ENCODE measurements at regions not wholly inside any gene's neighbourhood (a gene's known extent, or its start where the extent isn't known, plus 50 kb on each side); places are given as distances from the start of the nearest gene placed in this dataset.
"Not testable (repeated sequence)": the region's sequence is repeated elsewhere in the genome, so short reads cannot be mapped to it uniquely, and the experiment has no call there.

GRCh38 chrX:46330513-46330912, 214.7 kb downstream of the ZNF674 start:
- Mint-ChIP-seq H3K4me3 (no peak overlapping the region), H3K27ac (no peak overlapping the region), H3K36me3 (no peaks in the 10 kb centered on the region), H3K9me3 (no peaks in the 10 kb centered on the region), H3K27me3 (peaks cover 0 to 16% of the 10 kb centered on the region in 2 donors), H3K4me1 (no peaks in the 10 kb centered on the region)
- ATAC-seq (replicated peaks): no peak
- no peak for DNase-seq

DNA sequence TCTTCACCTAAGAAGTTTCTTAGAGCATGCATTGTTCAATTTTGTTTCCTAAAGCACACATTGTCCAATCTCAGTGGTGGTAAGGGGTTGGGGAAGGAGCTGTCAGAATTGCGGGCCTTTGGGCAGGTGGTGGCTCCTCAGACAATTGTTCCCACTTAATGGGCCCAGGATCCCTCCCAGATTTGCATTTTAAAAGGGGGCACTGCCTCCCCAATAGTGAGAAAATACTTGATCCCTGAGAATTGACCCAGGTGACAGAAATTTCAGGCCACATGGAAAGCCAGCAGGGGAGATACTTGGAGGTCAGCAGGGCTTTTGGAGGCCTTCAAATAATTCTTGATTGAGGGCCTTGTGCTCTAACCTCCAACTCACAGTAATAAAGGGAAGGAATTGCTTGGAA, 217.1 kb downstream of the ZNF674 start:
- H3K27me3 Mint-ChIP-seq: peaks cover 0 to 22% of the 10 kb centered on the region in 2 donors
- DNase-seq: no peak
- H3K9me3 Mint-ChIP-seq: no peaks in the 10 kb centered on the region
- H3K27ac Mint-ChIP-seq: no peak overlapping the region
- ATAC-seq (replicated peaks): no peak
- no peaks in the 10 kb centered on the region for H3K4me1 Mint-ChIP-seq
- H3K4me3 Mint-ChIP-seq: no peak overlapping the region
- no peaks in the 10 kb centered on the region for H3K36me3 Mint-ChIP-seq

- no peaks in the 10 kb centered on the region for H3K36me3 Mint-ChIP-seq
- DNase-seq (no peak), ATAC-seq (replicated peaks) (no peak)
- no peak overlapping the region for H3K4me3 Mint-ChIP-seq
- no peaks in the 10 kb centered on the region for H3K4me1 Mint-ChIP-seq
- no peak overlapping the region for H3K27ac Mint-ChIP-seq
- no peaks in the 10 kb centered on the region for H3K9me3 Mint-ChIP-seq
- H3K27me3 Mint-ChIP-seq: peaks cover 0 to 22% of the 10 kb centered on the region in 2 donors
Observed at GRCh38 chrX:46327566-46328115, 217.6 kb downstream of the ZNF674 start.

DNA sequence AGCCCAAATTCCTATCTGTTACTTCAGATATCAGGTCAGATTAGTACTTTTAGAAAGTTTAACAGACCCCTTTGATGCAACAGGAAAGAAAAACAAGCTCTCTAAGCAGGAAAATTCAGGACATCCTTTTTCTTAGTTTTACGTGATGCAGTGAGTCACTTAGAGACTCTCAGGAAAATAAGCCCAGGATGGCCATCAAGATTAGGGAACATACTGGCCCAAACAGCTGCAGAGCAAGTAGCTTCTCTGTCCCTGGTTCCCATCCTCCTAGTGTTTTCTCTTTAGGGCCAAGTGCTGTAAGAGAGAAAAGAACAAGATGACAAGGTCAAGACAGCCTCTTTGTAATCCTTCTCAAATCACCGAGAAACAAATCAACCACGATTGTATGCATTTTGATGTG, 219.1 kb downstream of the ZNF674 start:
- no peak for ATAC-seq (replicated peaks)
- no peak for DNase-seq
- no peak overlapping the region for H3K4me3 Mint-ChIP-seq
- no peak overlapping the region for H3K27ac Mint-ChIP-seq
- no peaks in the 10 kb centered on the region for H3K36me3 Mint-ChIP-seq
- H3K4me1 Mint-ChIP-seq: no peaks in the 10 kb centered on the region
- H3K9me3 Mint-ChIP-seq: no peaks in the 10 kb centered on the region
- peaks cover 0 to 16% of the 10 kb centered on the region in 2 donors for H3K27me3 Mint-ChIP-seq

DNA sequence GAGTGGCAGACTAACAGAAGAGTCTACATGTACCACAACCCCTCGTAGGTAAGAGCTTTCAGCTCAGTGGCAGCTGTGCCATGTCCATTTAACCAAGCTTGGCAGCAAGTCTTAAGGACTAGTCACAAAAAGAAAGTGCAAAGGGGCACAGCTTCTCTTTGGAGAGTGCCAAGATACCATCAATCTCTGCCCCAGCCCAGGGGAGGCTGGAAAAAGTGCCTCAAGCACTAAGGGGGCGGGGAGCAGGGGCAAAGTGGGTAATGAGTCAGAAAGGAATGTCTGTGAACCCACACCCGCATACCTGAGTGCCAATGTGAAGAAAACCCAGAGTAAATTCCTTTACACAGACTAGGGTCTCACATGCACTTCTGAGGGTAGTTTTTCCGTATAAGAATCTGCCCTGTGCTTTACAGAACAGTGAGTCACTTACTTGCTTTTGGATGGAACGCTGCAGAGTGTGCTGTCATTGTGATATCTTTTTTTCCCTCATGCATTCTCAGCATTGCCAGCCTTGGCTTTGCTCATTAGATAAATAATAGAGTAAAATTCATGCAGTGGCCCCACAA, 219.8 kb downstream of the ZNF674 start:
- ATAC-seq (replicated peaks) (no peak), DNase-seq (no peak)
- H3K4me3 Mint-ChIP-seq: no peak overlapping the region
- no peak overlapping the region for H3K27ac Mint-ChIP-seq
- peaks cover 0 to 16% of the 10 kb centered on the region in 2 donors for H3K27me3 Mint-ChIP-seq
- H3K9me3 Mint-ChIP-seq: no peaks in the 10 kb centered on the region
- no peaks in the 10 kb centered on the region for H3K36me3 Mint-ChIP-seq
- H3K4me1 Mint-ChIP-seq: no peaks in the 10 kb centered on the region

GRCh38 chrX:46324166-46324565, 221.1 kb downstream of the ZNF674 start:
- Mint-ChIP-seq H3K4me1 (no peaks in the 10 kb centered on the region), H3K9me3 (no peaks in the 10 kb centered on the region)
- ATAC-seq (replicated peaks): no peak

DNA sequence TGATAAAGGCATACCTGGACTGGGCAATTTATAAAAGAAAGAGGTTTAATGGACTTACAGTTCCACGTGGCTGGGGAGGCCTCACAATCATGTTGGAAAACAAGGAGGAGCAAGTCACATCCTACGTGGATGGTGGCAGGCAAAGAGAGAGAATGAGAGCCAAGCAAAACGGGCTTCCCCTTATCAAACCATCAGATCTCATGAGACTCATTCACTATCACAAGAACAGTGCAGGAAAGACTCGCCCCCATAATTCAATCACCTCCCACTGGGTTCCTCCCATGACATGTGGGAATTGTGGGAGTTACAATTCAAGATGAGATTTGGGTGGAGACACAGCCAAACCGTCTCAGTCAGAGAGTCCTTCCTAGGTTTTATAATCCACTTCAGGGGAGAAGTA, 222.3 kb downstream of the ZNF674 start:
- ATAC-seq (replicated peaks); DNase-seq; H3K27ac Mint-ChIP-seq; H3K4me3 Mint-ChIP-seq; H3K4me1 Mint-ChIP-seq; H3K36me3 Mint-ChIP-seq; H3K9me3 Mint-ChIP-seq: not testable (repeated sequence)
- peaks cover 0 to 13% of the 10 kb centered on the region in 2 donors for H3K27me3 Mint-ChIP-seq

More at GRCh38 chrX:46324166-46324565, 221.1 kb downstream of the ZNF674 start:
- no peak for DNase-seq
- no peak overlapping the region for H3K27ac Mint-ChIP-seq
- H3K4me3 Mint-ChIP-seq: no peak overlapping the region
- peaks cover 0 to 15% of the 10 kb centered on the region in 2 donors for H3K27me3 Mint-ChIP-seq
- no peaks in the 10 kb centered on the region for H3K36me3 Mint-ChIP-seq

GRCh38 chrX:46321676-46322075, 223.5 kb downstream of the ZNF674 start:
- Mint-ChIP-seq H3K9me3 (no peaks in the 10 kb centered on the region), H3K4me1 (no peaks in the 10 kb centered on the region), H3K27me3 (peaks cover 0 to 9% of the 10 kb centered on the region in 2 donors), H3K36me3 (no peaks in the 10 kb centered on the region), H3K27ac (no peak overlapping the region), H3K4me3 (no peak overlapping the region)
- ATAC-seq (replicated peaks) (peak in 1 of 2 donors; percentile 19), DNase-seq (no peak)

- ATAC-seq (replicated peaks): no peak
- Mint-ChIP-seq H3K27ac (no peak overlapping the region), H3K36me3 (no peaks in the 10 kb centered on the region), H3K4me1 (no peaks in the 10 kb centered on the region), H3K9me3 (no peaks in the 10 kb centered on the region), H3K4me3 (no peak overlapping the region), H3K27me3 (peaks cover 0 to 6% of the 10 kb centered on the region in 2 donors)
- DNase-seq: no peak
Observed at GRCh38 chrX:46319750-46320149, 225.5 kb downstream of the ZNF674 start.

DNA sequence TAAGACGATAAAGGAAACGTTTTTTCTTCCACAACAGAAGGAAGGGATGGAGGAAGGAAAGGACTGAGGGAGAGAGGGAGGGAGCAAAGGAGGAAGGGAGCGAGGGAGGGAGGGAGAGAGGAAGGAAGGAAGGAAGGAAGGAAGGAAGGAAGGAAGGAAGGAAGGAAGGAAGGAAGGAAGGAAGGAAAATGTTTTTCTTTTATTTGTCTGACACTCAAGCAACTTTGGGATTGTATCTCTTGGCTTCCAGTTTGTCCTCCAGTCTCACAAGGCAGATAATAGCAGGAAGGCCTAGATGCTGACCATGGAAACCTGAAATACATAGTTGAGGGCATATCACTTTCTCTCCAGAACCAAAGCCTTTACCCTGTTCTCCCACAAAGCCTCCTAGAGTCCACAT, 226.7 kb downstream of the ZNF674 start:
- Mint-ChIP-seq H3K9me3 (no peaks in the 10 kb centered on the region), H3K36me3 (no peaks in the 10 kb centered on the region), H3K4me3 (no peak overlapping the region), H3K4me1 (no peaks in the 10 kb centered on the region), H3K27me3 (peaks cover 0 to 3% of the 10 kb centered on the region in 2 donors), H3K27ac (no peak overlapping the region)
- ATAC-seq (replicated peaks) (no peak), DNase-seq (no peak)

- ATAC-seq (replicated peaks): no peak
- Mint-ChIP-seq H3K36me3 (no peaks in the 10 kb centered on the region), H3K9me3 (no peaks in the 10 kb centered on the region), H3K27me3 (no peaks in the 10 kb centered on the region), H3K27ac (no peak overlapping the region), H3K4me1 (no peaks in the 10 kb centered on the region), H3K4me3 (no peak overlapping the region)
- no peak for DNase-seq
Observed at GRCh38 chrX:46317163-46317562, 228.1 kb downstream of the ZNF674 start.

- H3K27me3 Mint-ChIP-seq: no peaks in the 10 kb centered on the region
- DNase-seq (no peak), ATAC-seq (replicated peaks) (no peak)
- H3K4me3 Mint-ChIP-seq: no peak overlapping the region
- no peak overlapping the region for H3K27ac Mint-ChIP-seq
- H3K9me3 Mint-ChIP-seq: no peaks in the 10 kb centered on the region
- H3K36me3 Mint-ChIP-seq: no peaks in the 10 kb centered on the region
- no peaks in the 10 kb centered on the region for H3K4me1 Mint-ChIP-seq
Observed at GRCh38 chrX:46311581-46312120, 233.6 kb downstream of the ZNF674 start.

DNA sequence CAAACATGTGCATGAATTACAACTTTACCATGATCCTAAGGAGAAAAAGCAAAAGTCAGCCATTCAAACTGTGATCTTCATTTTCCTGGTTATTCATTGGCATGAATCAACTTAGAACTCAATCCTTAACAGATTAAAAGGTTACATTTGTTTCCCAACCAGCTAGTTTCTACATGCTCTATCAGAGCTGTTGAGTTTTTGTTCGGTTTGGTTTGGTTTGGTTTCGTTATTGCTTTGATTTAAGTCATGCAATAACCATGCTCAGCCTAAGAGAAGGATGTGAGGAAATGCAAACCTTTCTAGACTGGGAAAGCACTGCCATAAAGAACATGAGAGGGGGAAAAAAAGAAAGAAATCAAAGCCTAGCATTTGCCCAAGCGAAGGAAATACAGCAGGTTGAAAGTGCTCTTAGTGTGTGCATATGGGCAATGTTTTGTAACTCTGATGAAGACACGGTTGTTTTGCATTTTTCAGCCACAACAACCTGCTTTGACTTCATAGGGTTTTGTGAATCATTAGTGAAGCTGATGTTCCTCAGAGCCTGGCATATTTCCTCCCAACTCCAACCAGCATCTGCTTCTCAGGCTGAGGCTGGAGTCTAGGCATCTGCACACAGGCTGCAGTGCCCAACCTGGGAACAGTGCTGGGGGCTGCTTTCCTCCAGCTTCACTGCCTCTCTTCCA, 234.3 kb downstream of the ZNF674 start:
- no peaks in the 10 kb centered on the region for H3K4me1 Mint-ChIP-seq
- H3K9me3 Mint-ChIP-seq: peaks cover under 1 to 3% of the 10 kb centered on the region in 2 donors
- no peak overlapping the region for H3K4me3 Mint-ChIP-seq
- H3K36me3 Mint-ChIP-seq: no peaks in the 10 kb centered on the region
- H3K27ac Mint-ChIP-seq: no peak overlapping the region
- DNase-seq: no peak
- no peaks in the 10 kb centered on the region for H3K27me3 Mint-ChIP-seq
- no peak for ATAC-seq (replicated peaks)

DNA sequence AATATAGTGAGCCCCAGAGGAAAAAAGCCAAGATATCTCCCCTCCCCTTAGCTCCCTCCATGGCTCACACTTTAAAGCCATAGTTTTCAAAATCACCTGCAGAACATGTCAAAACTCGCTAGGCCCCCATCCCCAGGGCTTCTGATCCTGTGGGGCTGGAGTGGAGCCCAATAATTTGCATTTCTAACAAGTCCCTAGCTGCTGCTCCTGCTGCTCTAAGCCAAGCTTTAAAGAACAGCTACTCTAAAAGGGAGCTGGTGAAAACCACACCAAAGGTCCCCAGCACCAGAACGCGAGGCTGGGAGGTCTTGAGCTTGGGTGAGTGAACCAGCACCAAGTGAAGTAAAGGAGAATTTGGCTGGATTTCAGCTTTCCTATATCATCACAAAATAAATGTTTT, 237.1 kb downstream of the ZNF674 start:
- Mint-ChIP-seq H3K27me3 (no peaks in the 10 kb centered on the region), H3K9me3 (peaks cover 7 to 11% of the 10 kb centered on the region in 2 donors), H3K27ac (no peak overlapping the region), H3K36me3 (no peaks in the 10 kb centered on the region), H3K4me3 (no peak overlapping the region), H3K4me1 (no peaks in the 10 kb centered on the region)
- DNase-seq (no peak), ATAC-seq (replicated peaks) (no peak)

GRCh38 chrX:46306103-46306502, 239.1 kb downstream of the ZNF674 start:
- Mint-ChIP-seq H3K27ac (no peak overlapping the region), H3K4me1 (no peaks in the 10 kb centered on the region), H3K27me3 (no peaks in the 10 kb centered on the region), H3K4me3 (no peak overlapping the region), H3K36me3 (no peaks in the 10 kb centered on the region), H3K9me3 (peaks cover 7 to 11% of the 10 kb centered on the region in 2 donors)
- no peak for DNase-seq
- ATAC-seq (replicated peaks): no peak

All from stimulated activated naive B cell treated with anti-CD40 and anti-IgM and Interleukin-4, amounts not matched to agents 10 μg/mL and 1 μg/mL and 100 μg/mL, for 72 hours (primary cell).